ENCODE measurements at regions not wholly inside any gene's neighbourhood (a gene's known extent, or its start where the extent isn't known, plus 50 kb on each side); places are given as distances from the start of the nearest gene placed in this dataset.

GRCh38 chr12:73384592-73384991 lies 1112.4 kb downstream of the TRHDE start:
- no peaks in the 10 kb centered on the region for H3K4me1 ChIP-seq
- intact Hi-C loops (cut with DNase I; ENCODE audit: low total_unique reads): no loop called here
- H3K27me3 ChIP-seq: no peaks in the 10 kb centered on the region
- no peak for TF ChIP-seq CTCF (IDR thresholded peaks at IDR 0.05)
- TF ChIP-seq POLR2AphosphoS5 (IDR thresholded peaks at IDR 0.05): no peak
- no peak for TF ChIP-seq POLR2A (IDR thresholded peaks at IDR 0.05)
- H3K9me3 ChIP-seq: no peaks in the 10 kb centered on the region
- H3K4me3 ChIP-seq: no peak overlapping the region
- DNase-seq (ENCODE audit: low spot score in 2 of 2): no peak
- H3K27ac ChIP-seq: no peak overlapping the region
- H3K36me3 ChIP-seq: no peaks in the 10 kb centered on the region

GRCh38 chr12:73390261-73390660 lies 1118.1 kb downstream of the TRHDE start:
- Histone ChIP-seq H3K27me3 (no peaks in the 10 kb centered on the region), H3K27ac (no peak overlapping the region), H3K4me3 (no peak overlapping the region), H3K4me1 (no peaks in the 10 kb centered on the region), H3K36me3 (no peaks in the 10 kb centered on the region), H3K9me3 (no peaks in the 10 kb centered on the region)
- no peak for DNase-seq (ENCODE audit: low spot score in 2 of 2)
- no peak for TF ChIP-seq POLR2A (IDR thresholded peaks at IDR 0.05)
- no peak for TF ChIP-seq POLR2AphosphoS5 (IDR thresholded peaks at IDR 0.05)
- TF ChIP-seq CTCF (IDR thresholded peaks at IDR 0.05): no peak
- intact Hi-C loops (cut with DNase I; ENCODE audit: low total_unique reads): no loop called here

GRCh38 chr12:73413051-73413450 lies 1124.6 kb upstream of the ATXN7L3B start:
- no peak for DNase-seq (ENCODE audit: low spot score in 2 of 2)
- Histone ChIP-seq H3K9me3 (peaks cover 7 to 24% of the 10 kb centered on the region in 2 donors), H3K4me3 (no peak overlapping the region), H3K27ac (no peak overlapping the region), H3K27me3 (no peaks in the 10 kb centered on the region), H3K4me1 (no peaks in the 10 kb centered on the region), H3K36me3 (no peaks in the 10 kb centered on the region)
- TF ChIP-seq POLR2A (IDR thresholded peaks at IDR 0.05) (no peak), POLR2AphosphoS5 (IDR thresholded peaks at IDR 0.05) (no peak), CTCF (IDR thresholded peaks at IDR 0.05) (no peak)
- intact Hi-C loops (cut with DNase I; ENCODE audit: low total_unique reads): no loop called here

- Histone ChIP-seq H3K27me3 (no peaks in the 10 kb centered on the region), H3K27ac (no peak overlapping the region), H3K36me3 (no peaks in the 10 kb centered on the region), H3K9me3 (peaks cover 7 to 24% of the 10 kb centered on the region in 2 donors), H3K4me3 (no peak overlapping the region), H3K4me1 (no peaks in the 10 kb centered on the region)
- intact Hi-C loops (cut with DNase I; ENCODE audit: low total_unique reads): no loop called here
- DNase-seq (ENCODE audit: low spot score in 2 of 2): no peak
- TF ChIP-seq POLR2AphosphoS5 (IDR thresholded peaks at IDR 0.05) (no peak), CTCF (IDR thresholded peaks at IDR 0.05) (no peak), POLR2A (IDR thresholded peaks at IDR 0.05) (no peak)
Measured at GRCh38 chr12:73413974-73414373, 1123.7 kb upstream of the ATXN7L3B start.

GRCh38 chr12:73414926-73415325 lies 1122.7 kb upstream of the ATXN7L3B start:
- Histone ChIP-seq H3K36me3 (no peaks in the 10 kb centered on the region), H3K27me3 (no peaks in the 10 kb centered on the region), H3K4me3 (no peak overlapping the region), H3K27ac (no peak overlapping the region), H3K9me3 (peaks cover 7 to 24% of the 10 kb centered on the region in 2 donors), H3K4me1 (no peaks in the 10 kb centered on the region)
- TF ChIP-seq CTCF (IDR thresholded peaks at IDR 0.05) (no peak), POLR2A (IDR thresholded peaks at IDR 0.05) (no peak), POLR2AphosphoS5 (IDR thresholded peaks at IDR 0.05) (no peak)
- intact Hi-C loops (cut with DNase I; ENCODE audit: low total_unique reads): no loop called here
- no peak for DNase-seq (ENCODE audit: low spot score in 2 of 2)

All from breast epithelium (tissue), 4 donors.